GF-D8 (cell line): ENCODE measurements at regions not wholly inside any gene's neighbourhood (a gene's known extent, or its start where the extent isn't known, plus 50 kb on each side); places are given as distances from the start of the nearest gene placed in this dataset.
"Not testable (repeated sequence)": the region's sequence is repeated elsewhere in the genome, so short reads cannot be mapped to it uniquely, and the experiment has no call there.

Source experiments
- DNase-seq: peaks from one replicate; lab custom pipeline; 2025; lab: John Stamatoyannopoulos, UW

DNA sequence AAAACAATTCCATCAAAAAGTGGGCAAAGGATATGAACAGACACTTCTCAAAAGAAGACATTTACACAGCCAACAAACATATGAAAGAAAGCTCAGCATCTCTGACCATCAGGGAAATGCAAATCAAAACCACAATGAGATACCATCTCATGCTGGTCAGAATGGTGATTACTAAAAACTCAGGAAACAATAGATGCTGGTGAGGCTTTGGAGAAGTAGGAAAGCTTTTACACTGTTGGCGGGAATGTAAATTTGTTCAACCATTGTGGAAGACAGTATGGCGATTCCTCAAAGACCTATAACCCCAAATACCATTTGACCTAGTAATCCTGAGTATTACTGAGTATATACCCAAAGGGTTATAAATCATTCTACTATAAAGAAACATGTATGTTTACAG is 452.9 kb downstream of the SEMA3D start:
- DNase-seq = not testable (repeated sequence)

GRCh38 chr7:84730864-84731263 is 456.0 kb downstream of the SEMA3D start:
- not testable (repeated sequence) for DNase-seq

- DNase-seq = no peak
These were observed 457.6 kb downstream of the SEMA3D start for GRCh38 chr7:84729284-84729683.

DNA sequence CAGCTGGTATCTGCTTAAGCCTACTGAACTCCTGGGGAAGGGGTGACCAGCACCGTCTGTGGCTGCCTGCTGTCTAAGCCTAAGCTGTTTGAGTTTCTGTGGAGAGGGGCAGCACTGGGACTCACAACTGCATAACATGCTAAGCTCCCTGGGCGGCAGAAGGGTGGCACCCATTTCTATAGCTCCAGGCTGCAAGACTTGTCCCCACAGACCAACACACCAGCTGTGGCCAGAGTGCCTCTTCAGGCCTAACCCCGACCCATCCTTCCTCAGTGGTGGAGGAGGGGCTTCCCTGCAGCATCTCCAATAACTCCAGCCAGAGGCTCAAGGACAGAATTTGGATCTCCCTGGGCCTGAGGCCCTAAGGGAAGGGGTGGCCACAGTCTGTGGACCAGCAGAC is 464.1 kb downstream of the SEMA3D start:
- DNase-seq = no peak

DNA sequence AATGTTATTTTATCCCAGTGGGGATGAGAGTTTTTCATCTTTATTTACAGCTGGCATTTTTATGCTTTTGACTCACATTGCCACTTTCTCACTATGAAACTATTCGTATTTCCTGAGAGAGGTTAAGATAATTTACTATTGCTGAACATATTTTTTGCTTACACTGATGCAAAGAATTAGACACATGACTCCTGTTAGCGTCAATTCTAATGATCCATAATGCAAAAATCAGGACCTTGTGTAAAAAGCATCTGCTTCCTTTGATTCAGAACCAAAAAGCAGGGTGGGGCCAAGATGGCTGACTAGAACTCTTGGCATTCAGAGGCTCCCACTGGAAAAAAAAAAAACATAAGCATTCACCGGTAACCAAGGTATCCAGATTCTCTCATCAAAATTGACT is 464.8 kb downstream of the SEMA3D start:
- DNase-seq = no peak

DNA sequence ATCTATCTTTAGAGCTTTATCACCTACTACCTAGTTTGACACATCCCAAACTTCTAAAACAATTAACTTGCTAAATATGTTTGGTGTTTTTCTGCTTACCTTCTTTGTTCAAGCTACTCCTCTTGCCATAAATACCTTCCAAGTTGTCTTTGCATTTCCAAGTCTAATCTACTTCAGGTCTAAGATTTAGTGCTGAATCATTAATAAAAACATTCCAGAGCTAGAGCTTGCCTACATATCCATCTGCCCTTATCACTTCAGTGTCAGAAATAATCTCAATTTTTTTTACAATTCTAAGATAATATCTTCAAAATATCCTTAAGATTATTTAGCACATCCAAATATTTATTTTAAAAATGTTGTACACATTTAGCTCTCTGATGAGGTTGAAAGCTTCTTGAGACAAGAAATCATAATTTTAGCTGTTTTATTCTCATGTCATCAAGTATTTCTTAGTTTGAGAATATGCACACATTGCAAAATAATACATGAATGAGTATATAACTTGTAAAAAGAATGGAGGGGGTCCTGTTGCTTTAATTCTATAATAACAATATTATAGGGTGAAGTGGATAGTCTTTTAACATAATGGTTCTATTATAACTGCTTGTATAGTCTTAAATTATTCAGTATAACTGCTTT is 466.3 kb downstream of the SEMA3D start:
- DNase-seq = no peak

GRCh38 chr7:84714765-84715164 is 472.1 kb downstream of the SEMA3D start:
- DNase-seq = no peak

- DNase-seq = no peak
These were observed 474.3 kb downstream of the SEMA3D start for GRCh38 chr7:84712374-84713121.

DNA sequence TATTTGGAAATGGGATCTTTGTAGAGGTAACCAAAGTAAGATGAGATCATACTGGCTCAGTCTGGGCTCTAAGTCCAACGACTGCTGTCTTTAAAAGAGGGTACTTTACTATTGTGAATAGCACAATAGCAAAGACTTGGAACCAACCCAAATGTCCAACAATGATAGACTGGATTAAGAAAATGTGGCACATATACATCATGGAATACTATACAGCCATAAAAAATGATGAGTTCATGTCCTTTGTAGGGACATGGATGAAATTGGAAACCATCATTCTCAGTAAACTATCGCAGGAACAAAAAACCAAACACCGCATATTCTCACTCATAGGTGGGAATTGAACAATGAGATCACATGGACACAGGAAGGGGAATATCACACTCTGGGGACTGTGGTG is 476.3 kb downstream of the SEMA3D start:
- DNase-seq = not testable (repeated sequence)

- no peak for DNase-seq
These were observed 481.1 kb downstream of the SEMA3D start for GRCh38 chr7:84705706-84706105.

- no peak for DNase-seq
These were observed 481.8 kb downstream of the SEMA3D start for GRCh38 chr7:84705079-84705478.

- DNase-seq = no peak
These were observed 482.5 kb downstream of the SEMA3D start for GRCh38 chr7:84704380-84704779.

DNA sequence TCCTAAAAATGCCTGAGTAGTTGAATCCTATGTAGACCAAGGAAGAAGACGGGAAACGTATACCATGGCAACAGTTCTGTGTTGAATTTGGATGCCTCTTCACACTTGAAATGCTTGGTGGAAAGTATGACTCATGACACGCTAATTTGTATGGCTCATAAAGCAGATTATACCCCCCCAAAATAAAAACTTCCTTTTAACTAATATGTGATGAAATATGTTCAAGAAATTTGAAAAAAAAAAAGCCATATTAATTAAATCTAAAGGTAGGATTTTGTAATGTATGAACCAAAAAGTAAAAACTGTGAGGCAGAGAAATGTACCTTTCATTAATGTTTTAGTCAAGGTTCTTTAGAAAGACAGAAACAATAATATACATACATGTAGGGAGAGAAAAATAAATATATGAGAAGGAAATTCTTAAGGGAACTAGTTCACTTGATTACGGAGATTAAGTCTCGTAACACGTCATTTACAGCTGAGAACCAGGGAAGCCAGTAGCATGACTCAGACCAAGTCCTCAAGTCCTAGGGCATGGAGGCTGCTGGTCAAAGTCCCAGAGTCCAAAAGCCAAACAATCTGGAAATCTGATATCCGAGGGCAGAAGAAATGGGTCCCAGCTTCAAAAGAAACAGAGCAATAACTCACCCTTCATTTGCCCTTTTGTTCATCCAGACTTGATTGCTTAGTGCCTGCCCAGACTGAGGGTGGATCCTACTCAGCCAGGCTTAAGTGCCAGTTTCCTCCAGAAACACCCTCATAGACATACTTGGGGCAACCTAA is 485.1 kb downstream of the SEMA3D start:
- DNase-seq = no peak

DNA sequence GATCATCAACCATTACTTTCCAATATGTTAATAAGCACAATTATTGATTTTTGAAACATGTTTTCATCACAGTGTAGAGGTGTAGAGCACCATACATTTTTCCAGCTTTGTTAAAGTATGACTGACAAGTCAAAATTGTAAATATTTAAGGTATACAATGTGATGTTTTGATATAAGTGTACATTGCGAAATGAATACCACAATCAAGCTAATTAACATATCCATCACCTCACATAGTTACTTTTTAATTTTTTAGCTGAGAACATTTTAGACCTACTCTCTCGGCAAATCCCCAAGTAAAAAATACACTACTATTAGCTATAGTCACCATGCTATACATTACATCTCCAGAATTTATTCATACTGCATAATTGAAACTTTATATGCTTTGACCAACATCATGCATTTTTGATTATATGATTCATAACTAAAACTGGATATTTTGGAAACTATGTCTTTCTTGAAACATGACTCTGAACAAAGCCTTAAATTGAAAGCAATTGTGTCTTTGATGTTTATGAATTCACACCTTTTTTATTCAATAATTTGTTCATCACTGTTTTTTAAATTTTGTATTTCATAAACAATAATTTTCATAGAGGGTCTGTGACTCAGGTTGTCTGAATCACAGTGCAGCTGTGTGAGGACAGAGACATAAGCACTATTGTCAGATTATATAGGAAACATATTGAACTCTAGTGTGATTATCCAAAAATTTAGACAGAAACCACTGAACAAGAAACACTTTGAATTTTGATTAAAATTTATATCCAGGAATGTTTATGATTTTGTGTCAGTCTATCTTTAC is 486.1 kb downstream of the SEMA3D start:
- no peak for DNase-seq

DNA sequence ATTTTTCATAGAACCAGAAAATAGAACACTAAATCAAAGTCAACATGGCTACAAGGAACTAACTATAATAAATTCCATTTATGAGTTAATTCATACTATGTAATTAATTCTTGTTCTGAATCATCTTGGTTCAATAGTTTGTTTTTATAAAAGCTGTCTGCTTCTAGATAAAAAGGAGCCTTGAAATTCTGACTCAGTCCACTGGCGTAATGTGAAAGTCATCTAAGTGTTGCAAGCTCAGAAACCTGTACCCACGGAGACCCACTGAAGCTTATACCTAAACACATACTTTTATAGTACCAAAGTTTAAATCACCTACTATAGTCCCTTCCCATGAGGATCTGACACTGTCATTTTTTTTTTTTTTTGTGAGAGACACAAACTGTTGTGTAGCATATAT is 489.4 kb downstream of the SEMA3D start:
- DNase-seq = no peak

- DNase-seq = no peak
These were observed 493.4 kb downstream of the SEMA3D start for GRCh38 chr7:84693483-84693882.

DNA sequence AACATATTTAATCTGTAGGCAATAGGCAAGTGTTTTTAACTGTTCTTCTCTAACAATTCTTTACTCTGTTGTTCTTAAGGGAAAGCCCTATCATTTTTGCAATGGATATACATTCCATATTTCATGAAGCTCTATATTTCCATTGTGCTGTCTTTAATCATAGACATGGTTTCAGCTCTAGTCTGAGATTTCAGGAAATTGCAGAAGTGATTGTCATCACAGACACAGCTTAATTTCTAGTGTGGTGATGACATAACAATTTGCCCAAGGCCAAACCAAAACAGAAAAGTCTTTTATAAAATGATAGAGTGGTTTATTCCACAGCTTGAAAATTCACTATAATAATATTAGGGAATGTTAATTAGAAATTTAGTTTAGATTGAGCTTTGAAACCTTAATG is 494.1 kb upstream of the SEMA3A start:
- DNase-seq = no peak

DNA sequence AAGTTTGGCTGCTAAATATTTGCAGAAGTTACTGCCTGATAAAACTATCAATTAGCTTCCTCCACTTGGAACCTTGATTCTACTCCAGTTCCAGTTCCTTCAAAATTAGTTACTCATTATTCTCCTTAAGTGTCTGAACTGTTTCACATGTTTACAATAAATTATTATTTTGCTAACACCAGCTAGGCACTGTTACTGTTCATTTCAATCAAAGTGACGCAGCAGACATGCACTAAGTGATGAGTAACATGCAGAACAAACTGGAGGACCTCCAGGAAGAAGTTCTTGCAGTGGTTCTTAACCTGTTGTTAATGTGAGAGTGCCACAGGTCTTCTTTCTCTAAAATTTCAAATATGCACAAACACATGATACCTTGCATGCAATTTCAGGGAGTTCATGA is 491.8 kb upstream of the SEMA3A start:
- no peak for DNase-seq

GRCh38 chr7:84684836-84685480 is 490.4 kb upstream of the SEMA3A start:
- DNase-seq = no peak

DNA sequence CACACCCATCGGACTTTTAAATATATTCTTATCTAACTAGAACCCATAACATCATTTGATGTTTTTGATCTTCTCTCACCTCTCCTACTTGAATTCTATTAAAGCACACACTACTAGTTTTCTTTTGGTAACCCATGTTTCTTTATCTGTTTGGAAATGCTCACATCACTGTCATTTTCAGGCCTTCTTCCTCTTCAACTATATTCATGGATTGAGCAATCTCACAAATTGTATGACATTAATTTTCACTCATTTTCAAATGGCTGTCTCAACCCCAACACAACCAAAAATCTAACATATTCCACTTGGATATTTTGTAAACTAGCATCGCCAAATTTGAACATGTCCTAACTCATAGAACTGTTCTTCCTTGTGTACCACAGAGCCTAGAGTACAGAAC is 488.0 kb upstream of the SEMA3A start:
- DNase-seq = no peak

DNA sequence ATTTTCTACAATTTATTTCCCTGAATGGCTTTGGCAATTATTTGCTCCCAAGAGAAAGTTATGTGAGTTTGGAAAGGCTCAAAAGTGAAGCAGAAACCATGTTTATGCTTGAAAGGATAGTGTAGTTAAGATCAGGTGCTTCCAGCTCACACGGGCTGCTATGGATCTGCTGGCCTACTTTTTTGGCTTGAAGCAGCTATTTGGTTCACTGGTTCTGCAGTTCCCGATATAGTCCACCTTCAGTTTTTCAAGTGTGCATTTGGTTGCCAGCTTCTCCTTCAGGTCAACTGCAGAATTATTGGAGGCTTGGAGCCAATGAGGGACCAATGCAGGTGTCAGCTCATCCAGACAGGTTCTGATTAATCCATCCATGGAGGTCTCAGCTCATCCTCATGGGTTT is 484.3 kb upstream of the SEMA3A start:
- DNase-seq = no peak
